ENCODE measurements at regions not wholly inside any gene's neighbourhood (a gene's known extent, or its start where the extent isn't known, plus 50 kb on each side); places are given as distances from the start of the nearest gene placed in this dataset.

- Histone ChIP-seq H3K79me2 (ENCODE audit: insufficient read depth, low read length) (no peaks in the 10 kb centered on the region), H3K4me2 (ENCODE audit: low read depth, low read length) (no peak overlapping the region), H2AFZ (ENCODE audit: low read length) (no peak overlapping the region), H4K20me1 (ENCODE audit: insufficient read depth, low read length) (no peaks in the 10 kb centered on the region), H3K4me1 (ENCODE audit: insufficient read depth, low read length) (0 out of 2 replicates have a peak, but pooled peaks cover 4% of the 10 kb centered on the region), H3K9ac (ENCODE audit: insufficient read depth, low read depth, low read length) (no peak overlapping the region), H3K9me3 (ENCODE audit: low read length) (no peaks in the 10 kb centered on the region), H3K27me3 (ENCODE audit: control insufficient read depth in 1 of 2, insufficient read depth in 2 of 2, low read length in 2 of 2) (no peaks in the 10 kb centered on the region), H3K36me3 (replicated peaks in 1 of 2; ENCODE audit: control insufficient read depth in 1 of 2, insufficient read depth in 2 of 2, low read length in 2 of 2) (no peaks in the 10 kb centered on the region), H3K27ac (ENCODE audit: extremely low read length, insufficient read depth, low read length) (no peak overlapping the region), H3K4me3 (replicated peaks in 1 of 3; ENCODE audit: insufficient read depth in 1 of 3, low read depth in 2 of 3, low read length in 3 of 3) (no peak overlapping the region)
- intact Hi-C loops (cut with micrococcal nuclease; ENCODE audit: unreplicated experiment) (no loop called here), in situ Hi-C loops (cut with HindIII; ENCODE audit: extremely low pct_ligation_motif_present, low pct_unique_long_range_greater_than_20kb) (loop anchor here (5.0 kb wide), 1 partner anchor 162 kb away; no protein-coding TSS in a partner anchor)
- FAIRE-seq (no peak), DNase-seq (ENCODE audit: low spot score) (no peak), ATAC-seq (no peak)
- TF ChIP-seq HOXA3 (CRISPR knock-in tag; IDR thresholded peaks at IDR 0.05) (no peak), KDM2A (CRISPR knock-in tag; IDR thresholded peaks at IDR 0.05; ENCODE audit: borderline replicate concordance, low read depth) (no peak), ATF5 (CRISPR knock-in tag; IDR thresholded peaks at IDR 0.05; ENCODE audit: low read depth) (no peak), ZKSCAN1 (IDR thresholded peaks at IDR 0.05; ENCODE audit: low read length) (no peak), RERE (CRISPR knock-in tag; IDR thresholded peaks at IDR 0.05; ENCODE audit: low read depth) (no peak), TFE3 (CRISPR knock-in tag; IDR thresholded peaks at IDR 0.05) (no peak), ZFP36 (IDR thresholded peaks at IDR 0.05; ENCODE audit: borderline replicate concordance, low read depth, low read length, partially characterized antibody) (no peak), ZSCAN22 (CRISPR knock-in tag; IDR thresholded peaks at IDR 0.05) (no peak), MAFF (IDR thresholded peaks at IDR 0.05; ENCODE audit: low read depth, low read length) (no peak), MAZ (IDR thresholded peaks at IDR 0.05; ENCODE audit: borderline replicate concordance, low read depth, low read length) (no peak), MAZ (CRISPR knock-in tag; IDR thresholded peaks at IDR 0.05; ENCODE audit: low read depth) (no peak), NFYB (CRISPR knock-in tag; IDR thresholded peaks at IDR 0.05) (no peak), ZKSCAN8 (CRISPR knock-in tag; IDR thresholded peaks at IDR 0.05; ENCODE audit: borderline replicate concordance) (no peak)
- CTCF ChIA-PET (ENCODE audit: low intra/inter-chr PET ratio, low total read pairs), result no interaction called here
- 18% methylated on average over 4 of the region's 4 CpGs for WGBS (ENCODE audit: low lambda C conversion rate)
- POLR2A ChIA-PET, result no interaction called here
- BruUV-seq (replicated peaks), result no TSS peak
These were observed 179.4 kb downstream of the TGFB2 start for GRCh38 chr1:218524526-218524925.

Measured in HepG2 (cell line).